ENCODE measurements at regions not wholly inside any gene's neighbourhood (a gene's known extent, or its start where the extent isn't known, plus 50 kb on each side); places are given as distances from the start of the nearest gene placed in this dataset.

DNA sequence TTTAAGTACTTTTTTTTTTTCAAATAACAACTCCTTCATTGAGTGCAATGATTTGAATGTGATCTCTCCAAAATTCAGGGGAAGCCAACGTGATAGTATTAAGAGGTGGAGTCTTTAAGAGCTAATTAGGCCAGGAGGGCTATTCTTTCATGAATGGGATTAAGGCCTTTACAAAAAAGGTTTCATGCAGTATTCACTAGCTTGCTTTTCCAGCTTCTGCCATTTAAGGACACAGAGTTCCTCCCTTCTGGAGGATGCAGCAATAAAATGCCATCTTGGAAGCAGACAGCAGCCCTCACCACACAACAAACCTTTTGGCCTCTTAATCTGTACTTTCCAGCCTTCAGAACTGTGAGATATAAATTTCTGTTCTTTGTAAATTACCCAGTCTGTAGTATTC, 586.8 kb upstream of the LMO3 start:
- no peaks in the 10 kb centered on the region for H3K36me3 ChIP-seq
- no peaks in the 10 kb centered on the region for H3K27me3 ChIP-seq (replicated peaks; ENCODE audit: insufficient read depth)
- H3K27ac ChIP-seq = no peak overlapping the region
- DNase-seq (ENCODE audit: low spot score) = no peak
- TF ChIP-seq, protein P1, sequence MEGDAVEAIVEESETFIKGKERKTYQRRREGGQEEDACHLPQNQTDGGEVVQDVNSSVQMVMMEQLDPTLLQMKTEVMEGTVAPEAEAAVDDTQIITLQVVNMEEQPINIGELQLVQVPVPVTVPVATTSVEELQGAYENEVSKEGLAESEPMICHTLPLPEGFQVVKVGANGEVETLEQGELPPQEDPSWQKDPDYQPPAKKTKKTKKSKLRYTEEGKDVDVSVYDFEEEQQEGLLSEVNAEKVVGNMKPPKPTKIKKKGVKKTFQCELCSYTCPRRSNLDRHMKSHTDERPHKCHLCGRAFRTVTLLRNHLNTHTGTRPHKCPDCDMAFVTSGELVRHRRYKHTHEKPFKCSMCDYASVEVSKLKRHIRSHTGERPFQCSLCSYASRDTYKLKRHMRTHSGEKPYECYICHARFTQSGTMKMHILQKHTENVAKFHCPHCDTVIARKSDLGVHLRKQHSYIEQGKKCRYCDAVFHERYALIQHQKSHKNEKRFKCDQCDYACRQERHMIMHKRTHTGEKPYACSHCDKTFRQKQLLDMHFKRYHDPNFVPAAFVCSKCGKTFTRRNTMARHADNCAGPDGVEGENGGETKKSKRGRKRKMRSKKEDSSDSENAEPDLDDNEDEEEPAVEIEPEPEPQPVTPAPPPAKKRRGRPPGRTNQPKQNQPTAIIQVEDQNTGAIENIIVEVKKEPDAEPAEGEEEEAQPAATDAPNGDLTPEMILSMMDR (IDR thresholded peaks at IDR 0.05) = no peak
- H3K4me3 ChIP-seq = no peak overlapping the region
- no peak for ATAC-seq (ENCODE audit: insufficient number of reproducible peaks, low FRiP score, low read depth)
- H3K9me3 ChIP-seq = no peaks in the 10 kb centered on the region
- H3K4me1 ChIP-seq (ENCODE audit: control insufficient read depth in 1 of 2, low read depth in 2 of 2) = no peaks in the 10 kb centered on the region

DNA sequence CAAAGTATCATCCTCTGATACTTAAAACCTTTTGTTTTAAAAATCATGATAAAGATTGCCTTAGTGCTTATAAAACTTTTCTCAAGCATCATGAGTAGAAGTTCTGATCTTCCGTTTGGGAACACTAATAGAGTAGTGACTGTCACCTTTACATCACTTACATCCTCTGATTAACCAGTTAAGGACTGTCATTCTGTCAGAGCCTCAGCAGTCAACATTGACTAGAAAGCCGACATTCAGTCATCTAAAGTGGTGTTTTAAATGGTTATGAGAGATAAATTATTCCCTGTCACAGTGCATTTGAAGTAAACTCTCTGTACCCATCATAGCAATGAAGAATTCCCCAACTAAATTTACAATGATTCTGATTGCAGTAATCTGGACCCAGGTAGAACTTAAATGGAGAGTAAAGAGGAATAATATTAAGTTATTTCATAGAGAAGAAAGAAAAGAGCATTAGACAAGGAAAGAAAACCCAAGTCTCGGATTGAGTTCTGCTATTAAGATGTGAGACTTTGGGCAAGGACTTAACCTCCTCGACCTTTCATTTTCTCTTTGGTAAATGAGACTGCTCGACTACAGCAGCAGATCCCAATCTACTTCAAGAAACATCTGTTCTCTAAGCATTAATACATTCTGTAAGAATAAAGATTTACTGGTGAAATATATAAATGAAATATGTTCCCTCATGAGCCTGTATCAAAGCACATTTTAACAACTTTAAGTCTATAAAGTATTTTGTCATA, 563.9 kb upstream of the LMO3 start:
- Histone ChIP-seq H3K36me3 (no peaks in the 10 kb centered on the region), H3K27me3 (replicated peaks; ENCODE audit: insufficient read depth) (no peaks in the 10 kb centered on the region), H3K9me3 (no peaks in the 10 kb centered on the region), H3K4me1 (ENCODE audit: control insufficient read depth in 1 of 2, low read depth in 2 of 2) (no peaks in the 10 kb centered on the region), H3K27ac (no peak overlapping the region), H3K4me3 (no peak overlapping the region)
- ATAC-seq (ENCODE audit: insufficient number of reproducible peaks, low FRiP score, low read depth) = no peak
- DNase-seq (ENCODE audit: low spot score) = no peak
- TF ChIP-seq, protein P1 (IDR thresholded peaks at IDR 0.05) = no peak

DNA sequence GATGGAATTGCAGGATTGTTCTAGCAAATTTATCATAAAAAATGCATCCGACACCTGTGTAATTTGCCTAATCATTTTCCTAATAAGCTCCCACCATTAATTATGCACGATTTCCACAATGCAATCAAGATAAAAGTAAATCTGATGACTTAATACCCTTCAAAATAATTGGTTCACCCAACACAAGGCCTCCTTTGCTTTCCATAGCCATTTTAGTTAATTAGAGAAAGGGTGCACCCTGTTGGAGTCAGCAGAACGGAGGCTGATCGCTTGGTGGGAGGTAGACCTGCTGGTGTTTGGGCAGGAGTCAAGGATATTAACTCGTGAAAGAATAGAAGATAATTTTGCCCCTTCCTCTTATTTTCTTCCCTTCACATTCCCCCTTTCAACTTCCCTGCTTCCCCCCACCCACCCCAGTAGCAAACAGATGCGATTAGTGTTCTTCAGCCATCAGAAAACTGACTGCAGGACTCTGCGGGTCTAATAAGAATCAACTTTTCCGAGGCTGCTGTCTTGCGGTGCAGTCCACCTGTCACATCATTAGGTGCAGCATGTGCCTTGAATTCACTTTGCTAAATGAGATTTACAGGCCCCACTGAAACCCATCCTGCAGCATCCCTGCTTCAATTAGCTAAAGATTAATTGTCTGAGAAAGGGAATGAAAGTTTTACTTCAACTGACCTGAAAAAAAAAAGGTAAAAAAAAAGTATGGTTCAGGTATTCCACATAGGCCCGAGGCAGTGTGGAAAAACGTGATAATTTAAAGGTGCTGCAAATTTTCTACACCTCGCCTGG, 553.7 kb upstream of the LMO3 start:
- DNase-seq (ENCODE audit: low spot score) = no peak
- H3K4me1 ChIP-seq (ENCODE audit: control insufficient read depth in 1 of 2, low read depth in 2 of 2) = no peaks in the 10 kb centered on the region
- H3K27ac ChIP-seq = no peak overlapping the region
- H3K9me3 ChIP-seq = no peaks in the 10 kb centered on the region
- ATAC-seq (ENCODE audit: insufficient number of reproducible peaks, low FRiP score, low read depth) = no peak
- H3K27me3 ChIP-seq (replicated peaks; ENCODE audit: insufficient read depth) = no peaks in the 10 kb centered on the region
- H3K4me3 ChIP-seq = no peak overlapping the region
- TF ChIP-seq, protein P1 (IDR thresholded peaks at IDR 0.05) = no peak
- H3K36me3 ChIP-seq = no peaks in the 10 kb centered on the region

DNA sequence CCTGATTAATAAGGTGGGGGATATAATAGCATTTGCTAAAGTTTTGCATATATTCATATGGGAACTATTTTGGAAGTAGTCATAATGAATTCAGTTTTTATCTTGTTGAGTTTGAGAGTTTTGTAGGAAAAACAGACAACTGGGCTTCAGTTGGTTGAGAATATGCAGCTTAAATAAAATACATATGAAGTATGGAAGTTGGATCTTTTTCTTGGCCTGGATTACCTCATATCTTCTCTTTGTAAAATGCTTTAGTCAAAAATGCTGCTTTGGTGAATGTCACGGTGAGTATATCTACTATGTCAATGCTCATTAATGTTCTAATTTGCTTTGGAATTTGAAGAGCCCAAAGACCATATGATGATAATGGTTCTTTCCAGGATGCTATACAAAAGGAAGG, 552.2 kb upstream of the LMO3 start:
- no peak overlapping the region for H3K4me3 ChIP-seq

DNA sequence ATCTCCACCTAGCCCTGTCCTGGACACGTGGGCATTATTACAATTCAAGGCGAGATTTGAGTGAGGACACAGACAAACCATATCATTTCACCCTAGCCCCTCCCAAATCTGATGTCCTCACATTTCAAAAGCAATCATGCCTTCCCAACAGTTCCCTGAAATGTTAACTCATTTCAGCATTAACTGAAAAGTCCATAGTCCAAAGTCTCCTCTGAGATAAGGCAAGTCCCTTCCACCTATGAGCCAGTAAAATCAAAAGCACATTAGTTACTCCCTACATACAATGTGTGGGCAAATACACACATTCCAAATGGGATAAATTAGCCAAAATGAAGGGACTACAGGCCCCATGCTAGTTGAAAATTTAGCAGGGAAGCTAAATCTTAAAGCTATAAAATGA, 546.0 kb upstream of the LMO3 start:
- Histone ChIP-seq H3K4me1 (ENCODE audit: control insufficient read depth in 1 of 2, low read depth in 2 of 2) (no peaks in the 10 kb centered on the region), H3K36me3 (no peaks in the 10 kb centered on the region), H3K4me3 (no peak overlapping the region), H3K9me3 (peaks cover 3% of the 10 kb centered on the region), H3K27ac (no peak overlapping the region), H3K27me3 (replicated peaks; ENCODE audit: insufficient read depth) (no peaks in the 10 kb centered on the region)
- TF ChIP-seq, protein P1 (IDR thresholded peaks at IDR 0.05) = no peak
- no peak for DNase-seq (ENCODE audit: low spot score)
- ATAC-seq (ENCODE audit: insufficient number of reproducible peaks, low FRiP score, low read depth) = no peak

More for the DNA sequence above, 552.2 kb upstream of the LMO3 start:
- ATAC-seq (ENCODE audit: insufficient number of reproducible peaks, low FRiP score, low read depth) = no peak
- Histone ChIP-seq H3K4me1 (ENCODE audit: control insufficient read depth in 1 of 2, low read depth in 2 of 2) (no peaks in the 10 kb centered on the region), H3K36me3 (no peaks in the 10 kb centered on the region), H3K27me3 (replicated peaks; ENCODE audit: insufficient read depth) (no peaks in the 10 kb centered on the region), H3K9me3 (peaks cover under 1% of the 10 kb centered on the region), H3K27ac (no peak overlapping the region)
- TF ChIP-seq, protein P1 (IDR thresholded peaks at IDR 0.05) = no peak
- DNase-seq (ENCODE audit: low spot score) = no peak
